HG03342 (cell line): ENCODE measurements at regions not wholly inside any gene's neighbourhood (a gene's known extent, or its start where the extent isn't known, plus 50 kb on each side); places are given as distances from the start of the nearest gene placed in this dataset.
"Not testable (repeated sequence)": the region's sequence is repeated elsewhere in the genome, so short reads cannot be mapped to it uniquely, and the experiment has no call there.

Experiments used
- ATAC-seq: cut with Tn5 transposase; IDR thresholded peaks from one replicate; pipeline ENCODE4 v1.9.1; 2021; ENCODE audit warnings: mild to moderate bottlenecking, moderate library complexity; ENCODE audit not compliant: unreplicated experiment

DNA sequence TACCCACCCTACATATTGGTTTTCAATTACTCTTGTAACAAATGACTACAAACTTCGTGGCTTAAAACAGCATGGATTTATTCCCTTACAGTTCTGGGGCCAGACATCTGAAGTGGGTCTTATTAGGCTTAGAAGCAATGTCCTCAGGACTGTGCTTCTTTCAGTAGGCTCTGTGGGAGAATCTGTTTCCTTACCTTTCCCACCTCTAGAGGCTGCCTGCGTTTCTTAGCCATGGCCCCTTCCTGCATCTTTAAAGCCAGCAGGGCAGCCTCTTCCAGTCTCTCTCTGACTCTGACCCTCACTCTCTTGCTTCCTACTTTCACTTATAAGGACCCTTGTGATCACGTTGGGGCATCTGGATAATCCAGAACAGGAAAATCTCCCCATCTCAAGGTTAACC, 252.5 kb upstream of the PGRMC2 start:
- ATAC-seq = no peak

- ATAC-seq = no peak
Observed at GRCh38 chr4:128538111-128538882, 250.7 kb upstream of the PGRMC2 start.

GRCh38 chr4:128536746-128537145, 249.1 kb upstream of the PGRMC2 start:
- no peak for ATAC-seq

GRCh38 chr4:128535510-128535909, 247.9 kb upstream of the PGRMC2 start:
- ATAC-seq = not testable (repeated sequence)

- no peak for ATAC-seq
Observed at GRCh38 chr4:128528793-128529553, 241.4 kb upstream of the PGRMC2 start.

DNA sequence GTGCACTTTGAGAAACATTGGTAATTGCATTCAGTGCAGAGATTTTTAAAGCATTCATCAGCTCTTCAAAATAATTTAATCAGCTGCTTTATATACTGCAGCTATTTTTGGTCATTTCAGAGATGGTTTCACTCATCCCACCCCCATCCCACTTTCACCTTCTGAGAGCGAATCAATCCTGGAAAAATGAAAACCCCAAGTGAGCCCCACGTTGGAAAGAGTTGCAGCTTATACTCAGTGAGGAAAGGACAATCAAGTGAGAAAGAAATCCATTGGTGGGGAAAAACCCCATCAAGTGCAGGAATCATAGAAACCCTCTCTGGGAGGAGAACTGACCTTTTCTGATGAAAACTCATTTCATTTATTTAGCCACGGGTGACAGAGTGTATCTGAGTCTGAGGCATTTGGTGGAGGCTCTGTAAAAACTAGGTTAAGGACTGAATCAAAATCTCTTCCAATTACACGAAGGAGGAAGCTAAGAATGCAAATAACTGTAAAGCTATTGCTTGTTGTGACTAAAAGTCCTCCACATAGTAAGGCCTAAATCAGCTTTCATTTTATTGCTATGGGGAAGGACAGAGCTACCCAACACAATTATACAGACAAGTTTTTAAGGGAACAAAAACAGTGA, 240.4 kb upstream of the PGRMC2 start:
- no peak for ATAC-seq

DNA sequence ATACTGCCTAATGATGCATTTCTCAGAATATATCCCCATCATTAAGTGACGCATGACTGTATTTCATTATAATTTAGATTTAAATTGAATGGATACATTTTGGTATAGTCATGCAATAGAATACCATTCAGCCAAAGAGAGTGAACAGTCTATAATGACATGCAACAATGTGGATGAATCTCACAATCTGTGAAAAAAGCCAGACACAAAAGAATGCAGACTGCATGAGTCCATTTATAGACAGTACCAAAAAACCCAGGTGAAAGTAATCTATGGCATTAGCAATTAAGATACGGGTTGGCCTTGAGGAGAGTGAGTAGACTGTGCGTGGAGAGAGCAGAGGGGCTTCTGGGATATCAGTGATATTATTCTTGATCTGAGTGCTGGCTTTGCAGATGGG, 239.7 kb upstream of the PGRMC2 start:
- no peak for ATAC-seq

- no peak for ATAC-seq
Observed at GRCh38 chr4:128525992-128526630, 238.5 kb upstream of the PGRMC2 start.

GRCh38 chr4:128525387-128525786, 237.8 kb upstream of the PGRMC2 start:
- no peak for ATAC-seq

- ATAC-seq = no peak
Observed at GRCh38 chr4:128524311-128524710, 236.7 kb upstream of the PGRMC2 start.

DNA sequence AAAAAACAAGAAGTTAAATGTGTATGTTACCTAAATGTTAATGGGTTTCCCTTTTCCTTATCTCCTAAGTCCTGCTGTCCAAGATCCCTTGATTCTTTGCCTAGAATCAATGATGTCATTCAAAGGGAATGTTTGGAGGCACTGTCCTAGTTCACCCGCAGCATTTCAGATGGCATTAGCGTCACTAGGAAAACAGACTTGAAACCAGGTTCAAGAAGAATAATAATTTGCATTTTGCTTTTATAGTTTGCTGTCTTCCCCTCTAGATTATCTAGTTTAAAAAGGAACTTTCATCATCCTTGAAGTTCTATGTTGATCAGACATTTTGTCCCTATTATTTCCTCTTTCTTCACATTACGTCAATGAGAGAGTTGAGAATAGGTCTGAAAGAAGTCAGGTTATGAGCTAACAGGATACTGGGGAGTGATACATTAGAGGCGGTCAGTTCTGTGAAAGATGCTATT, 234.1 kb upstream of the PGRMC2 start:
- no peak for ATAC-seq

- no peak for ATAC-seq
Observed at GRCh38 chr4:128521156-128521555, 233.5 kb upstream of the PGRMC2 start.

GRCh38 chr4:128519163-128519830, 231.7 kb upstream of the PGRMC2 start:
- no peak for ATAC-seq

GRCh38 chr4:128517739-128518510, 230.3 kb upstream of the PGRMC2 start:
- peak; percentile 97 for ATAC-seq

- ATAC-seq = no peak
Observed at GRCh38 chr4:128517096-128517738, 229.6 kb upstream of the PGRMC2 start.

- peak; percentile 56 for ATAC-seq
Observed at GRCh38 chr4:128516301-128516969, 228.8 kb upstream of the PGRMC2 start.

- no peak for ATAC-seq
Observed at GRCh38 chr4:128513664-128514484, 226.3 kb upstream of the PGRMC2 start.

GRCh38 chr4:128512767-128513322, 225.2 kb upstream of the PGRMC2 start:
- ATAC-seq = no peak
